ENCODE measurements at regions not wholly inside any gene's neighbourhood (a gene's known extent, or its start where the extent isn't known, plus 50 kb on each side); places are given as distances from the start of the nearest gene placed in this dataset.

DNA sequence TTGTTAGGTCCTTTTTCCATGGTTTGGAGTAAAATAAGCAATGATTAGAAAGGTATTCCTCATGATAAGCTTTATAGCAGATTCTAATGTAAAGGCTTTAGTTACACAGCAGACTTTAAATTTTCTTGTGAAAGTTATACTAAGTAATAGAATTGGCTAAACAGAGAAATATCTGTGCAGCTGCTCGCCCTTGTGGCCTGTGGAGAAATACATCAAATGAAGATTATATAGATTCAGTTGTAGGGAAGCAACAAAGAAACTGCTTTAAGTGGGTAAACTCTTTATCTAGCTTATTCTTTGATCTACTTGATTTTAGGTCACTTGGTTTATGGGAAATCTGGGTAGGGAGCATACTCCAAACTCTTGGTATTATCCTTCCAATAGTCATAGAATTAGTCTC is 1269.7 kb upstream of the SPRY2 start:
- Mint-ChIP-seq H3K4me3 (no peak overlapping the region), H3K36me3 (ENCODE audit: insufficient read depth) (no peaks in the 10 kb centered on the region), H3K9me3 (peaks cover 24% of the 10 kb centered on the region), H3K27me3 (no peaks in the 10 kb centered on the region), H3K4me1 (no peaks in the 10 kb centered on the region), H3K27ac (ENCODE audit: low read depth) (no peak overlapping the region)
- DNase-seq (ENCODE audit: low spot score in 2 of 2) (no peak), ATAC-seq (replicated peaks; ENCODE audit: extremely low read depth, poor library complexity, severe bottlenecking) (no peak)

DNA sequence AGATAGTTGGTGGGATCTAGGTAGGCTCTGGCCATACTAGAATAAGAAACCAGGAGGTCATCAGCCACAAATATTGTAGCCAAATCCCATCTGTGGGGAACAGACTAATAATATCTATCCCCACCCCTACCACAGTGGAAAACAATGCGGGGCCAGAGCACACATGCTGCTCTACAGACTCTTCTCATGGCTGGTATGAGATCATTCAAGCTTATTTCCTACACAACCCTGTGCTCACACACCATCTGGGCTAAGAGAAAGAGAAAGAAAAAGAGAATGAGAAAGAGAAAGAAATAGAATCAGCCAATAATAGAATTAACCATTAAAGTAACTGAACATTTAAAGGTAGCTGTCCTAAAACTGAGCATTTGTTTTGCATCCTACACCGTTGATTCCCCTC is 1268.4 kb upstream of the SPRY2 start:
- DNase-seq (ENCODE audit: low spot score in 2 of 2), result no peak
- Mint-ChIP-seq H3K36me3 (ENCODE audit: insufficient read depth) (no peaks in the 10 kb centered on the region), H3K27me3 (no peaks in the 10 kb centered on the region), H3K4me1 (no peaks in the 10 kb centered on the region), H3K27ac (ENCODE audit: low read depth) (no peak overlapping the region), H3K4me3 (no peak overlapping the region), H3K9me3 (peaks cover 18% of the 10 kb centered on the region)
- no peak for ATAC-seq (replicated peaks; ENCODE audit: extremely low read depth, poor library complexity, severe bottlenecking)

DNA sequence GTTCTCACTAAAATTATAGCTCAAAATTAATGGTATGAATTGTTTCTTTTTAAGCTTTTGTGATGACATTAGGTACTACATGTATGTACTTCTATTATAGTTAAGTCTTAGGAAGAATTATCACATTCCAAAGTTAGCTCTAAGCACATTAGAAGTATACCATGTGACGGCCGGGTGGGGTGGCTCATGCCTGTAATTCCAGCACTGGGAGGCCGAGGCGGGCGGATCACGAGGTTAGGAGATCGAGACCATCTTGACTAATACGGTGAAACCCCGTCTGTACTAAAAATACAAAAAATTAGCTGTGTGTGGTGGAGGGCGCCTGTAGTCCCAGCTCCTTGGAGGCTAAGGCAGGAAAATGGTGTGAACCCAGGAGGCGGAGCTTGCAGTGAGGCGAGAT is 1265.1 kb upstream of the SPRY2 start:
- DNase-seq (ENCODE audit: low spot score in 2 of 2), result no peak
- no peaks in the 10 kb centered on the region for H3K36me3 Mint-ChIP-seq (ENCODE audit: insufficient read depth)
- no peaks in the 10 kb centered on the region for H3K27me3 Mint-ChIP-seq
- H3K4me1 Mint-ChIP-seq, result no peaks in the 10 kb centered on the region
- H3K4me3 Mint-ChIP-seq, result no peak overlapping the region
- ATAC-seq (replicated peaks; ENCODE audit: extremely low read depth, poor library complexity, severe bottlenecking), result no peak
- peaks cover 12% of the 10 kb centered on the region for H3K9me3 Mint-ChIP-seq
- no peak overlapping the region for H3K27ac Mint-ChIP-seq (ENCODE audit: low read depth)

DNA sequence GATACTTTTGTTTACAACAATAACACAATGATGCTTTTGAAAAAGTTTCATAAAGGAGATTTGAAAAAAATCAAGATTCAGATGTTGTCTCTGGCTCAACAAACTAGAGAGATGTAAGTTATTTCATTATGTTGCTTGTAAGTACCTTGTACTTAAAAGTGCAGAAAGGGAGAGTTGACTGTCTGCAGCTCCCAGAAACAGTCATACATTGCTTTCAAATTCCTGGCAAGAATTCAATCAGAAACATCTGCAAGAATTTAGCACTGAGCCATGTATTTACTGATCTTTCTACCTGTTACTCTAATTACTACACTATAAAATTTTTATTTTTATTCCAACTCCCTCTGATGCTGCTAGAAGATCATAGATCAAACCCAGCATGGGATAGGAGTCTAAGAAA is 1261.3 kb upstream of the SPRY2 start:
- H3K9me3 Mint-ChIP-seq, result peaks cover 18% of the 10 kb centered on the region
- DNase-seq (ENCODE audit: low spot score in 2 of 2) (no peak), ATAC-seq (replicated peaks; ENCODE audit: extremely low read depth, poor library complexity, severe bottlenecking) (no peak)
- no peaks in the 10 kb centered on the region for H3K36me3 Mint-ChIP-seq (ENCODE audit: insufficient read depth)
- no peaks in the 10 kb centered on the region for H3K27me3 Mint-ChIP-seq
- no peak overlapping the region for H3K4me3 Mint-ChIP-seq
- no peak overlapping the region for H3K27ac Mint-ChIP-seq (ENCODE audit: low read depth)
- no peaks in the 10 kb centered on the region for H3K4me1 Mint-ChIP-seq

DNA sequence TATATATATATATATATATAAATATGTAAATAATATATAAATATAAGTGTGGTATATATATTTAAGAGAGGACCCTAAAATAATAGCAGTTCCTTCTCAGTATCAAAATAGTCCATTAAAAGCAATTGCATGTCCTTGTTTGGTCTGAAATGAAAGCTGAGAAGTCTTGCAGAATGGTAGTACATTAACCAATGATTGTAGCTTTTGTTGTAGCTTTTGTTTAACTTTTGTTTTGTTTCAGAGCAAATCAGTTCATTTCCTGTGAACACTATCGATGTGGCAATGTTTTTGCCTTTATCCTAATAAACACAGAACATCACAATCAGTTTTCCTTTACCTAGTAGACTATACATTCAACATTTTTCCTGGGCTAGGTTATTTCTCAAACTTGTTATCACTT is 1256.2 kb upstream of the SPRY2 start:
- ATAC-seq (replicated peaks; ENCODE audit: extremely low read depth, poor library complexity, severe bottlenecking), result no peak
- Mint-ChIP-seq H3K36me3 (ENCODE audit: insufficient read depth) (no peaks in the 10 kb centered on the region), H3K9me3 (peaks cover 23% of the 10 kb centered on the region), H3K27ac (ENCODE audit: low read depth) (no peak overlapping the region), H3K27me3 (no peaks in the 10 kb centered on the region), H3K4me3 (no peak overlapping the region), H3K4me1 (no peaks in the 10 kb centered on the region)
- no peak for DNase-seq (ENCODE audit: low spot score in 2 of 2)

DNA sequence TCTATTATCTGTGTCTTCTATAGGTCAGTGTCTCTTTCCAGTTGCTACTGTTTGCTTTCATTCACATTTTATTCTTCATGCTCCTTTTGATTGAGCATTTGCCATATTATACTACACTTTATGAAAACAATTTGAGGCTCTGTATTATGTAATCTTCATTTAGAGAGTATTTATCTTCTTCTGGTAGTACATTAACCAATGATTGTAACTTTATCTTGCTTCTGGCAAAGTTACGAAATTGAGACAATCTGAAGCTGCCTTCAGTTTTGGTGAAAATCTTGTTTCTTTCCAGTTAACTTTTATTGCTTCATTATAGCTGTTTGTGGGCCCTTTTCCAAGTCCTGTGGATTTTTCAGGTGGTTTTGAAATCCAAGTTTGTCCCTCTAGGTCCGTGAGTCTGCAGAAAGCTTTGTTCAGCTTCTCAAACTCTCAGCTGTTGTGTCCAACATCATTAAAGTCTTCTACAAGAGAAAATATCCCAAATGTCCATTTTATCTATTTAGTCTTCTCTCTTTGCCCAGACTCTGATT is 1255.4 kb upstream of the SPRY2 start:
- H3K9me3 Mint-ChIP-seq, result peaks cover 23% of the 10 kb centered on the region
- DNase-seq (ENCODE audit: low spot score in 2 of 2) (no peak), ATAC-seq (replicated peaks; ENCODE audit: extremely low read depth, poor library complexity, severe bottlenecking) (no peak)
- no peak overlapping the region for H3K4me3 Mint-ChIP-seq
- H3K27me3 Mint-ChIP-seq, result no peaks in the 10 kb centered on the region
- no peaks in the 10 kb centered on the region for H3K36me3 Mint-ChIP-seq (ENCODE audit: insufficient read depth)
- no peak overlapping the region for H3K27ac Mint-ChIP-seq (ENCODE audit: low read depth)
- H3K4me1 Mint-ChIP-seq, result no peaks in the 10 kb centered on the region

DNA sequence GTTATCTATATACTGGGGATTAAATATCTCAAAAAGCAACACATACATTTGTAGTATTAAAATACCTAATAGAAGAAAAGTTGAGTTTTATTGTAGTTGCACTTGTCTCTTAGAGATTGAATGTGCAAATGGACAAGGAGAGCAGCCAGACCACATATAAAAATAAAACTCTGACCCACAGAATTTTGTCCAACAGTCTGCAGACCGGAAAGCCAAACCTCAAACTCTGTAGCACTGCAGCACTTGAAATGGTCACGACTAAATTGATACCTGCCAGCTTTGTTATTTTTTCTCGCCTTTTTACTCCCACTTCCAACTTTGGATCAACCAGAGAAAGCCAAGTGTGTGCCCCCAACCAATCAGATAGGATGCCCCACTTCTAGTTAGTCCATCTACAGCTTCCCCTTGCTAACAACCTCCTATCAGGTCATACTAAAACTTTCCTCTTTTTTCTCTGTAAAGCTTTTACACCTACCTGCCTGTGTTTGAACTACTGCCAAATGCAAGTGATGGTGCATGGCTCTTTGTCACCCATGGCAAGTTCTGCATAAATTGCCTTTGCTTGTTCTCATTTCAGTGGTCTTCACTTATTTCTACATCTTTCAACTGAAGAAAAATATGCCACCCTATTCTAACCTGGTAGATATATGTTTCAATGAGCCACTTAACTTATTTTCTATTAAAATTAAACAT is 1250.7 kb upstream of the SPRY2 start:
- H3K9me3 Mint-ChIP-seq, result peaks cover 16% of the 10 kb centered on the region
- no peak overlapping the region for H3K4me3 Mint-ChIP-seq
- no peak overlapping the region for H3K27ac Mint-ChIP-seq (ENCODE audit: low read depth)
- DNase-seq (ENCODE audit: low spot score in 2 of 2), result no peak
- ATAC-seq (replicated peaks; ENCODE audit: extremely low read depth, poor library complexity, severe bottlenecking), result no peak
- H3K27me3 Mint-ChIP-seq, result no peaks in the 10 kb centered on the region
- H3K36me3 Mint-ChIP-seq (ENCODE audit: insufficient read depth), result no peaks in the 10 kb centered on the region
- no peaks in the 10 kb centered on the region for H3K4me1 Mint-ChIP-seq

DNA sequence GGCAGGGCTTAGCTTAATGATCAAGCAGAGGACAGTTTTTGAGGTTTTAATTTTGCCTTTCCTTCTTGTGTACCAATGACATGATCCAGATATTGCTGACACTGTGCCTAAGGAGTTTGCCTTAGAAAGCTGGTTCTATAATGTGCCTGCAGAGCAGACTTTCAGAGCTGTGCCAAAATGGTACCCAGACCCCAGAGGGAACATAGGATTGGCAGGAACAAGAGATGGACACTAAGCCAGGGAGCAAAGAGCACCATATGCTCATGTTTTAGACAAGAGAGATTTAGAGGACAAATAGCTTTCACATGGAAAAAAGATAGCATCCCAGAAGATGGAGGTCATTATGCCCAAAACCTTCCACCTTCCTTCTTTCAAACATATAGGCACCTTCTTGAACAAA is 1241.5 kb upstream of the SPRY2 start:
- no peak overlapping the region for H3K27ac Mint-ChIP-seq (ENCODE audit: low read depth)
- DNase-seq (ENCODE audit: low spot score in 2 of 2) (no peak), ATAC-seq (replicated peaks; ENCODE audit: extremely low read depth, poor library complexity, severe bottlenecking) (no peak)
- peaks cover 19% of the 10 kb centered on the region for H3K9me3 Mint-ChIP-seq
- H3K36me3 Mint-ChIP-seq (ENCODE audit: insufficient read depth), result peaks cover 2% of the 10 kb centered on the region
- H3K4me1 Mint-ChIP-seq, result no peaks in the 10 kb centered on the region
- no peak overlapping the region for H3K4me3 Mint-ChIP-seq
- H3K27me3 Mint-ChIP-seq, result no peaks in the 10 kb centered on the region

DNA sequence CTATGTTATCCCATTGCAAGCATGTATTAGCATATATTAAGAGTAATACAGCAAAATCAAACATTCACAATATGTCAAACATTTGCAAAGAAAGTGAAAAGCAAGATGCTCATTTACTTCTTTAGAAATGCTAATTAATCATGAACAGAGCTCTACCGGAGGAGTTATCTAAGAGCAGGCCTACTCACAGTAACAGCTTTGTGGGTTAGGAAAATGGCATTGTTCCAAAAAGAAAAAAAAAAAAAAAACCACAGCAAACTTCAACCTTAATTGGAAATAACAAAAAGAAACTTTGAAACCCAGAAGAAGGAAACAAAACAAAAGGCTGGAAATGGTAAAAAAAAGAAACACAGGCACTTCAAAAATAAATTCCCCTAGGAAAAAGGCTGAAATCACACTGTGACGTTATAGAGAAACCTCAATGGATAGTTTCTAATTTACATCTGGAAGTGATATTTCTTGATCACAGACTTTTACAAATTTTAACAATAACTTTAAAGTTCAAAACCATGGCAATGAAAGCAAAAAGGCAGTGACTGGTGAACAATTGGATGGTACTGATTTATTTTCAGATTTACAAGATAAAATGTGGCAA is 1236.8 kb upstream of the SPRY2 start:
- Mint-ChIP-seq H3K36me3 (ENCODE audit: insufficient read depth) (peaks cover 2% of the 10 kb centered on the region), H3K9me3 (peaks cover 24% of the 10 kb centered on the region), H3K4me1 (no peaks in the 10 kb centered on the region), H3K27ac (ENCODE audit: low read depth) (no peak overlapping the region), H3K27me3 (no peaks in the 10 kb centered on the region), H3K4me3 (no peak overlapping the region)
- no peak for DNase-seq (ENCODE audit: low spot score in 2 of 2)
- ATAC-seq (replicated peaks; ENCODE audit: extremely low read depth, poor library complexity, severe bottlenecking), result no peak

DNA sequence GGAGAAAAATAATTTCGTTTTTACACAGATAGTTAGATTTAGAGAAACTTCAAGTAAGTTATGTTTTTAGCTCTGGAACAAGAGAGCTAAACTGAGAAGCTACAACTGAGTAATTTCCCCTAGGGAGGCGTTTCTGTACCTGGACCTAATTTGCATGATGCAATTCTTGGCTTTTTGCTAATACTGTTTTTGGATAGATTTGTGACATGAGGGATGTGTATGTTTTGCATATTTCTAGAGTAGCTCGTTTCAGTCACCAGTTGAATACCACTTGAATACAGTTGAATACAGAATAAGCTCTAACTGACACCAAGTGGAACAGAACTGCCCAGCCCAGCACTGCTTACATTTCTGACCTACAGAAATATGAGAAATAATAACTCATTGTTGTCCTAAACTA is 1227.9 kb upstream of the SPRY2 start:
- no peak overlapping the region for H3K27ac Mint-ChIP-seq (ENCODE audit: low read depth)
- DNase-seq (ENCODE audit: low spot score in 2 of 2) (no peak), ATAC-seq (replicated peaks; ENCODE audit: extremely low read depth, poor library complexity, severe bottlenecking) (no peak)
- no peak overlapping the region for H3K4me3 Mint-ChIP-seq
- no peaks in the 10 kb centered on the region for H3K36me3 Mint-ChIP-seq (ENCODE audit: insufficient read depth)
- no peaks in the 10 kb centered on the region for H3K4me1 Mint-ChIP-seq
- no peaks in the 10 kb centered on the region for H3K27me3 Mint-ChIP-seq
- peaks cover 17% of the 10 kb centered on the region for H3K9me3 Mint-ChIP-seq

DNA sequence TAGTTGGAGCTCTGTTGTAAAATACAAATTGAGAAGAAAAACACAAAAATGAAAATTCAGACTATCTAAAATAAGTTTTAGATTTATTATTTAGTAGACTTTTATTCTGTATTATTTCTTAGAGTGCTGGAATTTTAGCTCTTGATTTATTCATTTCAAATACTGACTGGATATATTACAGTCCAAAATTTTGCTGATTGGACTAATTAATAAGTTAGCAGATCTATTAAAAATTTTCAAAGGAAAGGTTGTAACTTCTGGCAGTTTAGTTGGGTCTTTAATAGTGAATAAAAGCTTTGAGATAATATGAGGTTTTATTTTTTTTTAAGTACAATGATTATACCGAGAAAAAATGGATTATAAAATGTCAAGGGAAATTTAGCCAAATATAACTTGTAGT is 1224.9 kb upstream of the SPRY2 start:
- Mint-ChIP-seq H3K27ac (ENCODE audit: low read depth) (no peak overlapping the region), H3K4me3 (no peak overlapping the region), H3K4me1 (no peaks in the 10 kb centered on the region), H3K27me3 (no peaks in the 10 kb centered on the region), H3K9me3 (peaks cover 23% of the 10 kb centered on the region), H3K36me3 (ENCODE audit: insufficient read depth) (no peaks in the 10 kb centered on the region)
- DNase-seq (ENCODE audit: low spot score in 2 of 2) (no peak), ATAC-seq (replicated peaks; ENCODE audit: extremely low read depth, poor library complexity, severe bottlenecking) (no peak)

DNA sequence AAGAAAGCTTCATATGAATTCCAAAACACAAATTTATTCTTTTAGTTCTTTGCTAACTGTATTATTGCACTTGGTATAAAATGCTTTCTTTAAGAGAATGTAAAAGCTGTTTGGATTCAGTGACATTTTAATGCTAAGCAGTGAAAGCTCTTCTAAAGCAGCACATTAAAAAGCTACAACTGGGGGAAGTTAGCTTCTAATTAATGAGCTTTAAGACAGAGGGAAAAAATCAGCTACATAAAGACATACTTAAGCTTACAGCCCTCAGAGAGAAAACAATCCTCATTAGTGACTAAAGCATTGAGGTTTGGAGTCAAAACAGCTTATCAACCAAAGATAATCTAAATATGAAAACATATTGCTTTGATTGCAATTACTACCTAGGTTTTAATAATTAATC is 1222.2 kb upstream of the SPRY2 start:
- Mint-ChIP-seq H3K4me3 (no peak overlapping the region), H3K4me1 (no peaks in the 10 kb centered on the region), H3K27me3 (no peaks in the 10 kb centered on the region), H3K9me3 (peaks cover 15% of the 10 kb centered on the region), H3K36me3 (ENCODE audit: insufficient read depth) (no peaks in the 10 kb centered on the region), H3K27ac (ENCODE audit: low read depth) (no peak overlapping the region)
- DNase-seq (ENCODE audit: low spot score in 2 of 2) (no peak), ATAC-seq (replicated peaks; ENCODE audit: extremely low read depth, poor library complexity, severe bottlenecking) (no peak)

DNA sequence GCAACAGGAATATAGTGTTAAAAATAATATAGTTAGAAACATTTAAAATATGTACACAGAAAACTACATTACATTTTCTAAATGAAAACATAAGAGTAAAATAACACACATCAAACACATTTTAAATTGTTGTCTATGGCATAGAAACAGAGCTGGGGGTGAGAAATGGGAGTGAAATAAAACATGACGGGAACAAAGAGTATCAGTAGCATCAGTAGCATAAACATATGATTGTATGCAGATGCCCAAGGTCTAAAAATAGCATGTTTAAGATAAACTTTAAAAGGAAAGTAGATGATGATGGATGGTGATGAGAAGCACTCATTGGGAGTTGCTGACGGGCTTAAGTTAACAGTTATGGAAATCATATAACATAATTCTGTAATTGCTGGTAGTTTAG is 1221.7 kb upstream of the SPRY2 start:
- no peaks in the 10 kb centered on the region for H3K27me3 Mint-ChIP-seq
- no peak for ATAC-seq (replicated peaks; ENCODE audit: extremely low read depth, poor library complexity, severe bottlenecking)
- H3K4me3 Mint-ChIP-seq, result no peak overlapping the region
- no peak overlapping the region for H3K27ac Mint-ChIP-seq (ENCODE audit: low read depth)
- H3K9me3 Mint-ChIP-seq, result peaks cover 10% of the 10 kb centered on the region
- DNase-seq (ENCODE audit: low spot score in 2 of 2), result no peak
- no peaks in the 10 kb centered on the region for H3K36me3 Mint-ChIP-seq (ENCODE audit: insufficient read depth)
- H3K4me1 Mint-ChIP-seq, result no peaks in the 10 kb centered on the region
